K562 (cell line): ENCODE measurements at regions not wholly inside any gene's neighbourhood (a gene's known extent, or its start where the extent isn't known, plus 50 kb on each side); places are given as distances from the start of the nearest gene placed in this dataset.

Experiments
- KLF16 ChIP-seq: IDR thresholded peaks from 2 replicates; pipeline ENCODE4 v1.6.1; 2016; ENCODE audit warnings: antibody characterized with exemption
- MAFF ChIP-seq: IDR thresholded peaks from 2 replicates; pipeline ENCODE4 v1.6.1; 2012; ENCODE audit warnings: low read length, improper control_type of control experiment
- POLR2A ChIP-seq: fragments of 450-650 bp; conservative IDR thresholded peaks from 2 replicates; pipeline ENCODE4 v1.6.1; 2016
- TEAD1 ChIP-seq, 2 experiments: fragments of 450-650 bp in 1 of 2; sonication (generic) in 1 of 2; formaldehyde crosslinking; IDR thresholded peaks; 2 replicates each; pipeline versions ENCODE4 v1.4.0 to v1.8.0; 2020 to 2022; ENCODE audit warnings: mild to moderate bottlenecking in 2 of 2, missing genetic modification reagents in 1 of 2
- ZFX ChIP-seq: sonication (generic); formaldehyde crosslinking; IDR thresholded peaks from 2 replicates; pipeline ENCODE4 v1.8.0; 2022; ENCODE audit warnings: mild to moderate bottlenecking, missing genetic modification reagents, moderate library complexity
- ZNF644 ChIP-seq: fragments of 200-800 bp; sonication (Bioruptor generic); IDR thresholded peaks from 2 replicates; pipeline ENCODE4 v1.6.1; 2016; ENCODE audit warnings: low read depth, missing genetic modification characterization, missing compliant biosample characterization
- TF ChIP-seq, protein P1 (sequence below), 3 experiments: IDR thresholded peaks in 2 of 3; conservative IDR thresholded peaks in 1 of 3; 2 replicates each; pipeline ENCODE4 v1.5.1; 2011 to 2012; ENCODE audit warnings: low read length in 3 of 3, mild to moderate bottlenecking in 3 of 3, control low read depth in 2 of 3, improper control_type of control experiment in 1 of 3, inconsistent platforms in 1 of 3, low read depth in 1 of 3, mixed read lengths in 1 of 3, moderate library complexity in 1 of 3; ENCODE audit not compliant: insufficient read depth in 2 of 3

- TF ChIP-seq ZFX (CRISPR knock-in tag): no peak
- no peak for TF ChIP-seq ZNF644
- no peak for TF ChIP-seq MAFF
- no peak for TF ChIP-seq POLR2A
- TF ChIP-seq KLF16: no peak
- TF ChIP-seq, protein P1, sequence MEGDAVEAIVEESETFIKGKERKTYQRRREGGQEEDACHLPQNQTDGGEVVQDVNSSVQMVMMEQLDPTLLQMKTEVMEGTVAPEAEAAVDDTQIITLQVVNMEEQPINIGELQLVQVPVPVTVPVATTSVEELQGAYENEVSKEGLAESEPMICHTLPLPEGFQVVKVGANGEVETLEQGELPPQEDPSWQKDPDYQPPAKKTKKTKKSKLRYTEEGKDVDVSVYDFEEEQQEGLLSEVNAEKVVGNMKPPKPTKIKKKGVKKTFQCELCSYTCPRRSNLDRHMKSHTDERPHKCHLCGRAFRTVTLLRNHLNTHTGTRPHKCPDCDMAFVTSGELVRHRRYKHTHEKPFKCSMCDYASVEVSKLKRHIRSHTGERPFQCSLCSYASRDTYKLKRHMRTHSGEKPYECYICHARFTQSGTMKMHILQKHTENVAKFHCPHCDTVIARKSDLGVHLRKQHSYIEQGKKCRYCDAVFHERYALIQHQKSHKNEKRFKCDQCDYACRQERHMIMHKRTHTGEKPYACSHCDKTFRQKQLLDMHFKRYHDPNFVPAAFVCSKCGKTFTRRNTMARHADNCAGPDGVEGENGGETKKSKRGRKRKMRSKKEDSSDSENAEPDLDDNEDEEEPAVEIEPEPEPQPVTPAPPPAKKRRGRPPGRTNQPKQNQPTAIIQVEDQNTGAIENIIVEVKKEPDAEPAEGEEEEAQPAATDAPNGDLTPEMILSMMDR (IDR thresholded peaks at IDR 0.05 in 2 of 3, conservative IDR thresholded peaks at IDR 0.05 in 1 of 3; ENCODE audit: insufficient read depth in 2 of 3, low read depth in 1 of 3, low read length in 3 of 3): no peak
- TF ChIP-seq TEAD1 (CRISPR knock-in tag; IDR thresholded peaks at IDR 0.05): no peak
Observed at GRCh38 chr5:74156728-74157383, 483.7 kb downstream of the ENC1 start.
